ENCODE measurements at regions not wholly inside any gene's neighbourhood (a gene's known extent, or its start where the extent isn't known, plus 50 kb on each side); places are given as distances from the start of the nearest gene placed in this dataset.

DNA sequence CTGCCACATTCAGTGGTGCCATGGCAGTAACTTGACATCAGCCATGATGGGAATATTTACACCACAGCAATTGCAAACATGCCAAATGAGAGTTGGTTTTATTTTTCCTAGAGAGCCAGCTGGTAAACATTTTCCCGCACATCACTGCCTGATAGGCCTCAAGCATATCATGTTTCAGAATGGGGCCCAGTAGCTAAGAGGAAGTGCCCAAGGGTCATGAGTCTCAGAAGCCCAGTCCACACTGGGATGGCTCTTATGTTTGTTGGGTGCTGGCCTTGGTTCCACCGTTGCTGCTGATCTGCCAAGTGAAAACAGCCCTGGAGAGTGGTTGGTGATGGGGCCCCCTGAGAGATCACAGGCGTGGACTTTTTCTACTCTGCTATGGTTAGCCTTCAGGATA, 64.3 kb upstream of the NAV2 start:
- TF ChIP-seq, protein P1, sequence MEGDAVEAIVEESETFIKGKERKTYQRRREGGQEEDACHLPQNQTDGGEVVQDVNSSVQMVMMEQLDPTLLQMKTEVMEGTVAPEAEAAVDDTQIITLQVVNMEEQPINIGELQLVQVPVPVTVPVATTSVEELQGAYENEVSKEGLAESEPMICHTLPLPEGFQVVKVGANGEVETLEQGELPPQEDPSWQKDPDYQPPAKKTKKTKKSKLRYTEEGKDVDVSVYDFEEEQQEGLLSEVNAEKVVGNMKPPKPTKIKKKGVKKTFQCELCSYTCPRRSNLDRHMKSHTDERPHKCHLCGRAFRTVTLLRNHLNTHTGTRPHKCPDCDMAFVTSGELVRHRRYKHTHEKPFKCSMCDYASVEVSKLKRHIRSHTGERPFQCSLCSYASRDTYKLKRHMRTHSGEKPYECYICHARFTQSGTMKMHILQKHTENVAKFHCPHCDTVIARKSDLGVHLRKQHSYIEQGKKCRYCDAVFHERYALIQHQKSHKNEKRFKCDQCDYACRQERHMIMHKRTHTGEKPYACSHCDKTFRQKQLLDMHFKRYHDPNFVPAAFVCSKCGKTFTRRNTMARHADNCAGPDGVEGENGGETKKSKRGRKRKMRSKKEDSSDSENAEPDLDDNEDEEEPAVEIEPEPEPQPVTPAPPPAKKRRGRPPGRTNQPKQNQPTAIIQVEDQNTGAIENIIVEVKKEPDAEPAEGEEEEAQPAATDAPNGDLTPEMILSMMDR (IDR thresholded peaks at IDR 0.05): no peak
- TF ChIP-seq POLR2A (IDR thresholded peaks at IDR 0.05): no peak
